Vagina (tissue), 2 donors: ENCODE measurements at regions not wholly inside any gene's neighbourhood (a gene's known extent, or its start where the extent isn't known, plus 50 kb on each side); places are given as distances from the start of the nearest gene placed in this dataset.

ENCODE experiments used
- CTCF ChIP-seq, 3 experiments: fragments of 450-650 bp in 2 of 3; fragments of 200-600 bp in 1 of 3; sonication (generic) in 1 of 3; IDR thresholded peaks; one replicate each; pipeline ENCODE4 v1.5.1; 2017 to 2019; ENCODE audit warnings: antibody characterized with exemption in 3 of 3, mild to moderate bottlenecking in 2 of 3, moderate library complexity in 2 of 3
- POLR2A ChIP-seq, 2 donors: fragments of 450-650 bp; IDR thresholded peaks; one replicate each; pipeline ENCODE4 v1.6.1; 2017; ENCODE audit warnings: antibody characterized with exemption in 2 of 2, mild to moderate bottlenecking in 2 of 2, moderate library complexity in 2 of 2
- POLR2AphosphoS5 ChIP-seq, 2 donors: sonication (generic); formaldehyde crosslinking; IDR thresholded peaks; one replicate each; pipeline ENCODE4 v1.9.0; 2017; ENCODE audit warnings: antibody characterized with exemption in 2 of 2, mild to moderate bottlenecking in 2 of 2, low read depth in 1 of 2; ENCODE audit not compliant: insufficient read depth in 1 of 2

- TF ChIP-seq POLR2A (IDR thresholded peaks at IDR 0.05) (no peak), POLR2AphosphoS5 (IDR thresholded peaks at IDR 0.05; ENCODE audit: insufficient read depth in 1 of 2, low read depth in 1 of 2) (no peak), CTCF (IDR thresholded peaks at IDR 0.05) (no peak)
Observed at GRCh38 chr13:33645591-33646554, 172.1 kb upstream of the RFC3 start.
